GM12872 (cell line): ENCODE measurements at regions not wholly inside any gene's neighbourhood (a gene's known extent, or its start where the extent isn't known, plus 50 kb on each side); places are given as distances from the start of the nearest gene placed in this dataset.

Experiments
- CTCF ChIP-seq: IDR thresholded peaks from 3 replicates; pipeline ENCODE4 v1.5.1; 2011; ENCODE audit warnings: low read depth, mild to moderate bottlenecking, low read length, moderate library complexity; ENCODE audit not compliant: insufficient read depth

GRCh38 chr22:27088026-27088425 lies 430.6 kb downstream of the MIAT start:
- TF ChIP-seq CTCF = no peak

GRCh38 chr22:27089264-27089663 lies 431.9 kb downstream of the MIAT start:
- TF ChIP-seq CTCF = no peak

- no peak for TF ChIP-seq CTCF
Observed at GRCh38 chr22:27090611-27091011, 433.2 kb downstream of the MIAT start.

- TF ChIP-seq CTCF = no peak
Observed at GRCh38 chr22:27093422-27093821, 436.0 kb downstream of the MIAT start.

GRCh38 chr22:27094633-27095308 lies 437.4 kb downstream of the MIAT start:
- TF ChIP-seq CTCF = no peak

- TF ChIP-seq CTCF = no peak
Observed at GRCh38 chr22:27097506-27097905, 440.1 kb downstream of the MIAT start.

- TF ChIP-seq CTCF = no peak
Observed at GRCh38 chr22:27097933-27098332, 440.5 kb downstream of the MIAT start.
